PFSK-1 (cell line): ENCODE measurements at regions not wholly inside any gene's neighbourhood (a gene's known extent, or its start where the extent isn't known, plus 50 kb on each side); places are given as distances from the start of the nearest gene placed in this dataset.

ENCODE experiments used
- FOXP2 ChIP-seq: optimal IDR thresholded peaks from 2 replicates; pipeline ENCODE3; 2011; ENCODE audit warnings: borderline replicate concordance, control low read depth, inconsistent platforms; ENCODE audit not compliant: insufficient read depth; ENCODE audit errors: extremely low read length, extremely low read depth
- POLR2AphosphoS5 ChIP-seq: IDR thresholded peaks from 2 replicates; pipeline ENCODE4 v1.6.1; 2012; ENCODE audit warnings: low read depth, mild to moderate bottlenecking, control low read depth, low read length, moderate library complexity
- SIN3A ChIP-seq: IDR thresholded peaks from 2 replicates; pipeline ENCODE4 v1.6.1; 2012; ENCODE audit warnings: mild to moderate bottlenecking, low read length, moderate library complexity, borderline replicate concordance; ENCODE audit not compliant: insufficient read depth
- TAF1 ChIP-seq: IDR thresholded peaks from 2 replicates; pipeline ENCODE4 v1.6.1; 2012; ENCODE audit warnings: low read length, control low read depth, borderline replicate concordance; ENCODE audit not compliant: insufficient read depth
- TF ChIP-seq, protein P1 (sequence below), 2 experiments: IDR thresholded peaks; 2 replicates each; pipeline versions ENCODE4 v1.6.1 to v1.8.0; 2011 to 2012; ENCODE audit warnings: low read depth in 2 of 2, low read length in 2 of 2, control low read depth in 1 of 2, inconsistent platforms in 1 of 2, mild to moderate bottlenecking in 1 of 2, moderate library complexity in 1 of 2; ENCODE audit not compliant: insufficient read depth in 1 of 2

DNA sequence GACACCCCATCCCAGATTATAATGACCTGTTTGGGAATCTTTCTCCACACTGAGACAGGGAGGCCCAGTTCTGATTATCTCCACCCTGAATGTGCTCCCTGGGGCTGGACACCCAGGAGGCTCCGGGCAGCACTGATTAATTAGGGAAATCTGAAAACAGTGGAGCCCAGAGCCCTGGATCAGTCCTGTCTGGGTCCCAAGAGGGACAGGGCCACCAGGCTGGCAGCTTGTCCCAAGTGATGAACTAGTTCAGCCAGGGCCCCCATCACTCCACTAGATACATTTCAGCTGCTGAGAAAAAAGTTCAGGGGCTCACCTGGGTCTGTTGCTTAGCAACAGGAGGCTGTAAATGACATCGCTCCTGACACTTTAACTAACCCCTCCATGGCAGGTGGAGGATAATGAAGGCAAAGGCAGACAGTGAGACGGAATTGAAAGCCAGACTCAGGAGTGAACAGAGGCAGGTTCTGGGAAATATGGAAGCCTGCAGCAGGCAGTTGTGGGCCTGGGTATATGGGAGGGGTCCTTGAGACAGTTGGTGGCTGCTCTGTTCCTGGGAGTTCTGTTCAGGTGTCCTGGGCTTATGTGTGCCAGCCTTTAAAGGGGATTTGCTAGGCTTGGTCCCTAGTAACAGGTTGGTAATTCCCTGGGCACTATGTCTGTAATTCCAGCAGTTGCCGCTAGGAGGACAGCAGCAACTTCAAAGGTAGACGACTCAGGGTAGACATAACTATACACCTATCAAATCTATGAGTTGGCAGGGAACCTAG lies 78.3 kb upstream of the CTNNBL1 start:
- no peak for TF ChIP-seq FOXP2
- no peak for TF ChIP-seq TAF1
- TF ChIP-seq, protein P1, sequence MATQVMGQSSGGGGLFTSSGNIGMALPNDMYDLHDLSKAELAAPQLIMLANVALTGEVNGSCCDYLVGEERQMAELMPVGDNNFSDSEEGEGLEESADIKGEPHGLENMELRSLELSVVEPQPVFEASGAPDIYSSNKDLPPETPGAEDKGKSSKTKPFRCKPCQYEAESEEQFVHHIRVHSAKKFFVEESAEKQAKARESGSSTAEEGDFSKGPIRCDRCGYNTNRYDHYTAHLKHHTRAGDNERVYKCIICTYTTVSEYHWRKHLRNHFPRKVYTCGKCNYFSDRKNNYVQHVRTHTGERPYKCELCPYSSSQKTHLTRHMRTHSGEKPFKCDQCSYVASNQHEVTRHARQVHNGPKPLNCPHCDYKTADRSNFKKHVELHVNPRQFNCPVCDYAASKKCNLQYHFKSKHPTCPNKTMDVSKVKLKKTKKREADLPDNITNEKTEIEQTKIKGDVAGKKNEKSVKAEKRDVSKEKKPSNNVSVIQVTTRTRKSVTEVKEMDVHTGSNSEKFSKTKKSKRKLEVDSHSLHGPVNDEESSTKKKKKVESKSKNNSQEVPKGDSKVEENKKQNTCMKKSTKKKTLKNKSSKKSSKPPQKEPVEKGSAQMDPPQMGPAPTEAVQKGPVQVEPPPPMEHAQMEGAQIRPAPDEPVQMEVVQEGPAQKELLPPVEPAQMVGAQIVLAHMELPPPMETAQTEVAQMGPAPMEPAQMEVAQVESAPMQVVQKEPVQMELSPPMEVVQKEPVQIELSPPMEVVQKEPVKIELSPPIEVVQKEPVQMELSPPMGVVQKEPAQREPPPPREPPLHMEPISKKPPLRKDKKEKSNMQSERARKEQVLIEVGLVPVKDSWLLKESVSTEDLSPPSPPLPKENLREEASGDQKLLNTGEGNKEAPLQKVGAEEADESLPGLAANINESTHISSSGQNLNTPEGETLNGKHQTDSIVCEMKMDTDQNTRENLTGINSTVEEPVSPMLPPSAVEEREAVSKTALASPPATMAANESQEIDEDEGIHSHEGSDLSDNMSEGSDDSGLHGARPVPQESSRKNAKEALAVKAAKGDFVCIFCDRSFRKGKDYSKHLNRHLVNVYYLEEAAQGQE (IDR thresholded peaks at IDR 0.05; ENCODE audit: insufficient read depth in 1 of 2, low read depth in 2 of 2, low read length in 2 of 2), result no peak
- TF ChIP-seq SIN3A, result no peak

DNA sequence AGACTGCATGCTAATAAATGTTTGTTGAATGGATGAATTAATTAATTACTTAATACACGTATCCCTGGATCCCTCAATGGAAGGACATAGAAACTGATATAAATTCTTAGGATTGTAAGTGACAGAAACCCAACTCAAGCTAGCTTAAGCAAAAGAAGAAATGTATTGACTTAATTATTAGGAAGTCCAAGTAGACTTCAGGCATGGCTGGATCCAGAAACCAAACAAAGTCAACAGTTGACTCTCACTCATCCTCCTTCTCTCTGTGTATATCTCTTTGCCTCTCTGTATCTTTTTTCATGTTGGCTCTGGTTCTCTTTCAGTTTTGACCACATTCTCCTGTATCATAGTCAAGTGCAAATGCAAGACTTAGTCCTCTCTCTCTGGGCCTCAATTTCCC lies 82.0 kb upstream of the CTNNBL1 start:
- no peak for TF ChIP-seq TAF1
- no peak for TF ChIP-seq SIN3A
- no peak for TF ChIP-seq FOXP2
- TF ChIP-seq, protein P1 (IDR thresholded peaks at IDR 0.05; ENCODE audit: insufficient read depth in 1 of 2, low read depth in 2 of 2, low read length in 2 of 2), result no peak
- no peak for TF ChIP-seq POLR2AphosphoS5

DNA sequence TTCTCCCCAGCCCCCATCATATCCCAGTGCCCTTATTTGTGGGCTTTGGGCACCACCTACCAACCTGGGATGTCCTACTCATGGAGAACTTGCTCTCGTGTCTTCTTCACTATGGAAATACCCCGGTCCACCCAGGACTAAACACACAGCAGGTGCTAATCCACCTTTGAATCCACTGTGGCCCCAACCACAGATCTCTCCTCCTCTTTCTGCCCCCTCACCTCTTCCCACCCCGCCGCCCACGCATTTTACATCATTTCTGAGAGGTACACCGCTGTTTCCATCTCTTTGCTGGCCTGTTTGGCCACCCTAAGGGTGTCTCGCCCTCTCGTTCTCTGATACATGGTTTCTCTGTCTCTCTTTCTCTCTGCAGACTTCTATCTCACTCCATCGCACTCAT lies 82.5 kb upstream of the CTNNBL1 start:
- TF ChIP-seq POLR2AphosphoS5 (no peak), FOXP2 (no peak), SIN3A (no peak), TAF1 (no peak)
- TF ChIP-seq, protein P1 (IDR thresholded peaks at IDR 0.05; ENCODE audit: insufficient read depth in 1 of 2, low read depth in 2 of 2, low read length in 2 of 2), result no peak

DNA sequence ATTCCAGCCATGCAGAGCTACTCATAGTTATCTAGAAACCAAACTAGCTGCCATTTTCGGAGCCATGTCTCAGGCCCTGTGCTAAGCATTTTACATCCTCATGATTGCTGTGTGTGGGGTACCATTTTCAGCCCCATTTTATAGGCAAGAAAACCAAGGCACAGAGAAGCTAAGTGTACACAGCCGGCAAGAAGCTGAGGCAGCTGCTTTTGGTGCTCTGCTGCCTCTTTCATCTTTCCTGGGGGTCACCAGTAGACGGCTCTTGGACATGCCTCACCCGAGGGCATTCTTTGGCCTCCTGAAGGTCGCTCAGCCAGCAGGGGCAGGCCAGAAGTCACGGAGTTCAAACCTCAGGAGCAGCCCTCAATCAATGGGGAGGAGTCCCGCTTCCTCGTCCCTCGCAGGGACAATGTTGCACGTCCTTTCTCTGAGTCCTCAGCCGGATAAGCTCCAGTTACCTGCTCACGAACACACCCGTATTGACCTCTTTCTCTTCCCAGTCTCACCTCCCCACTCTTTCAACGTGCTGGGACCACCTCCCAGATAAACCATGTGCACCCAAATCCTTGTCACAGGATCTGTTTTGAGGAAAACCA lies 82.6 kb upstream of the BLCAP start:
- TF ChIP-seq TAF1 (no peak), POLR2AphosphoS5 (no peak), SIN3A (no peak), FOXP2 (no peak)
- TF ChIP-seq, protein P1 (IDR thresholded peaks at IDR 0.05; ENCODE audit: insufficient read depth in 1 of 2, low read depth in 2 of 2, low read length in 2 of 2), result no peak
